SK-N-MC (cell line): ENCODE measurements at regions not wholly inside any gene's neighbourhood (a gene's known extent, or its start where the extent isn't known, plus 50 kb on each side); places are given as distances from the start of the nearest gene placed in this dataset.

ENCODE experiments used
- DNase-seq: peaks from one replicate; pipeline ENCODE4 v3.0.0-alpha.2; 2011; ENCODE audit warnings: low read depth, low spot score
- H3K27ac ChIP-seq: fragments of 200-600 bp; sonication (generic); 2 replicates; pipeline ENCODE4 v1.5.1; 2016; ENCODE audit warnings: mixed run types
- H3K36me3 ChIP-seq: fragments of 200-600 bp; sonication (generic); 2 replicates; pipeline ENCODE4 v1.6.1; 2017; ENCODE audit warnings: antibody characterized with exemption, low read length, mixed read lengths; ENCODE audit not compliant: insufficient read depth
- H3K4me3 ChIP-seq: fragments of 200-600 bp; sonication (generic); 2 replicates; pipeline ENCODE4 v1.5.1; 2016
- H3K9ac ChIP-seq: fragments of 200-600 bp; sonication (generic); 2 replicates; pipeline ENCODE4 v1.8.0; 2017; ENCODE audit warnings: mixed run types, mixed read lengths; ENCODE audit not compliant: insufficient read length
- H3K9me3 ChIP-seq: fragments of 200-600 bp; sonication (generic); 2 replicates; pipeline ENCODE4 v1.6.1; 2017; ENCODE audit warnings: low read depth, mild to moderate bottlenecking, antibody characterized with exemption, low read length, moderate library complexity, mixed read lengths
- EZH2 ChIP-seq: fragments of 200-600 bp; sonication (generic); IDR thresholded peaks from one replicate; pipeline ENCODE4 v1.6.1; 2017; ENCODE audit warnings: antibody characterized with exemption
- FOXP2 ChIP-seq: optimal IDR thresholded peaks from 2 replicates; pipeline ENCODE3; 2011; ENCODE audit warnings: mild to moderate bottlenecking, moderate library complexity; ENCODE audit not compliant: insufficient read depth; ENCODE audit errors: extremely low read length, control extremely low read depth
- POLR2AphosphoS5 ChIP-seq: IDR thresholded peaks from 2 replicates; pipeline ENCODE4 v1.6.1; 2012; ENCODE audit warnings: mild to moderate bottlenecking, low read depth, low read length, borderline replicate concordance

DNA sequence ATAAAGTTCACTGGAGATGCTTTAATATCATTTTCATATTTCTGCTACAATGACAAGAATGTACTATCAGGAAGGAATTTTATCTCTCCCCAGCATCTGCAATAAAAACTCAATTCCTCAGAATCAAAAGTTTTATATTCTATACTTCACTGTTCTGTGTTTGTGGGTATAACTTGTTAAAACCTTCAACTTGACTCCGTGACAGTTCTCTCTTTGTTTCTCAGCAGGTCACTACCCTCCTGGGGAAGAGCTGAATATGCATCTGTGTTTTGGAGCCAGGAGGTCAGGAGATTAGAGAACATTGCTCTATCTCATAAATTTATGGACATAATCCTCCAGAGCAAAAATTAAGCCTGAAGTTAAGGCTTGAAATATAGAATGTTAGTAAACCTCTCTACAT is 411.4 kb downstream of the TRIB2 start:
- H3K9me3 ChIP-seq, result no peaks in the 10 kb centered on the region
- H3K27ac ChIP-seq, result no peak overlapping the region

DNA sequence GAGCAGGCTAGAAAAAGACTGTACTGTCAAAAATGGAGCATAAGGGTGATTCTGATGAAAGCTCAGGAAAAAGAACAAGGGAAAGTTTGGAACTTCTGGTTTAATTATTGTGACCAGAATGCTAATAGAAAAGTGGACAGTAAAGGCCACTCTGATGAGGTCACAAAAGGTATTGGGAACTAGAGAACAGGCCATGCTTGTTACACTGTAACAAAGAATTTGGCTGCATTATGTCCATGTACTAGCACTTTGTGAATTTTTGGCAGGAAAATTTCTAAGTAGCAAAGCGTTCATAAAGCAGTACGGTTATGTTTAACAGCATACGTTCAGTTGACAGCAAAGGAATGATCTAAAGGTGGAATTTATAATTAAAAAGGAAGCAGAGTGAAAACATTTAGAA is 418.6 kb downstream of the TRIB2 start:
- H3K9me3 ChIP-seq, result no peaks in the 10 kb centered on the region
- H3K36me3 ChIP-seq, result no peaks in the 10 kb centered on the region
- H3K27ac ChIP-seq, result no peak overlapping the region
- TF ChIP-seq FOXP2 (no peak), POLR2AphosphoS5 (no peak), EZH2 (no peak)
- H3K4me3 ChIP-seq, result no peak overlapping the region
- H3K9ac ChIP-seq, result no peak overlapping the region
- DNase-seq, result no peak

More for the DNA sequence above, 411.4 kb downstream of the TRIB2 start:
- H3K9ac ChIP-seq, result no peak overlapping the region
- H3K36me3 ChIP-seq, result no peaks in the 10 kb centered on the region
- H3K4me3 ChIP-seq, result no peak overlapping the region
- no peak for DNase-seq
- TF ChIP-seq EZH2 (no peak), FOXP2 (no peak), POLR2AphosphoS5 (no peak)

DNA sequence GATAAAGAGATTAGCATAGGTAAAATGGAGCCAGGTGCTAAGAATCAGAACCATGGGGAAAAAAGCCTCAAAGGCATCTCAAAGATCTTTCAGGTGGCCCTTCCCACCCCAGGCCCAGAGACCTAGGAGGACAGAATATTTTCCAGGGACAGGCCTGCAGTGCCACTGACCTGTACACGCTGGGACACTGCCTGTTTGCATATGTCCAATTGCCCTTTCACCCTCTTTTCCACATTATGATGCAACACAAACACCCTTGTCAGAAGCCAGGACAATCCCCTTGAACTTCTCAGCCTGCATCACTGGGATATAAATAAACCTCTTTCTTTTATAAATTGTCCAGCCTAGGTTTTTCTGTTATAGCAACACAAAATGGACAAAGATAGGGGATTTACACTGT is 419.1 kb downstream of the TRIB2 start:
- DNase-seq, result no peak
- no peak overlapping the region for H3K9ac ChIP-seq
- TF ChIP-seq POLR2AphosphoS5 (no peak), EZH2 (no peak), FOXP2 (no peak)
- H3K36me3 ChIP-seq, result no peaks in the 10 kb centered on the region
- no peak overlapping the region for H3K4me3 ChIP-seq
- H3K27ac ChIP-seq, result no peak overlapping the region
- H3K9me3 ChIP-seq, result no peaks in the 10 kb centered on the region

DNA sequence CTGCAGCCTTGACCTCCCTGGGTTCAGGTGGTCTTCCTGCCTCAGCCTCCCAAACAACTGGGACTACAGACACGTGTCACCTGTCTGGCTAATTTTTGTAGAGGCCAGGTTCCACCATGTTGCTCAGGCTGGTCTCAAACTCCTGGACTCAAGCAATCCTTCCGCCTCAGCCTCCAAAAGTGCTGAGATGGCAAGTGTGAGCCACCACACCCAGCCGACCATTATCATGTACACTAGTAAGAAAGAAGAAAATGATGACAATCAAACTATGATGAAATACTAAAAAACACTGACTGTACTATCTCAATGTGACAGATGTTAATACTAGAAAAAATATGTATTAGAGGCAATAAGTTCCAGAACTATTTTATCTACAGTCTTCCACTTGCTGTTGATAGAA is 420.9 kb downstream of the TRIB2 start:
- H3K4me3 ChIP-seq, result no peak overlapping the region
- TF ChIP-seq FOXP2 (no peak), POLR2AphosphoS5 (no peak), EZH2 (no peak)

DNA sequence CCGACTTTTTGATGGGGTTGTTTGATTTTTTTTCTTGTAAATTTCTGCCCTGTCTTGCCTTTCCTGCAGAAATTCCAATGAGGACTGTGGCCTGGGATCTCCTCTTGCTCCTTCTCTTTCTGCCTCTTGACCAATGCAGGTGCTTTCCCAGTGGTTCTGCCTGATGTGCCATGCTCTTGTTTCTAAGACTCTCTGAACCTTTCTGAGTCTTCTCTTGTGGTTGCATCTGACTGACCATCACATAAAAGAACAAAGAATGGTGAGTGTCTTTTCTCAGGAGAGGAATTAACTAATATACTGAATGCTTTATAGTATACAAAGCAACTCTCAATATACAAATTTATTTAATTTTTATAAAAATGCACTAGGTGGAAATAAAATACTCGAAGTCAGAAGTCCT is 424.6 kb downstream of the TRIB2 start:
- TF ChIP-seq FOXP2, result no peak
- no peak for TF ChIP-seq POLR2AphosphoS5
- TF ChIP-seq EZH2, result no peak
- DNase-seq, result no peak
- no peak overlapping the region for H3K27ac ChIP-seq
- H3K4me3 ChIP-seq, result no peak overlapping the region
- H3K36me3 ChIP-seq, result no peaks in the 10 kb centered on the region
- H3K9me3 ChIP-seq, result no peaks in the 10 kb centered on the region
- H3K9ac ChIP-seq, result no peak overlapping the region

More for the DNA sequence above, 420.9 kb downstream of the TRIB2 start:
- Histone ChIP-seq H3K36me3 (no peaks in the 10 kb centered on the region), H3K9ac (no peak overlapping the region), H3K27ac (no peak overlapping the region), H3K9me3 (no peaks in the 10 kb centered on the region)
- DNase-seq, result no peak

DNA sequence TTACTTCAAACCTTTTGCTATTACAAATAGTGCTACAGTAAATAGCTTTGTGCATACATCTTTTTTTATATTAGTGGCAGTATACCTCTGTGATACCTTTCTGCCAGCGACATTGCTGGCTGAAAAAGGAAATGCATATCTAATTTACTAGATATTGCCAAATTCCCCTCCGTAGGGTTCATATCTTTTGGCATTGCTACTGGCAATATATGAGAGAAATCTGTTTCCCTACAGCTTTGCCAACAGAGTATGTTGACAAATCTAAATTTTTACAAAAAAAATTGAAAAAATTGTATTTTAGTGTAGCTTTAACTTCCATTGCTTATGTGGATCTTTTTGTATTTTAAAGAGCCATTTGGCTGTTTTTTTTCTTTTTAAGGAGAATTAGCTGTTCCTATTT is 426.7 kb downstream of the TRIB2 start:
- no peak for DNase-seq
- H3K4me3 ChIP-seq, result no peak overlapping the region
- H3K9ac ChIP-seq, result no peak overlapping the region
- H3K9me3 ChIP-seq, result no peaks in the 10 kb centered on the region
- TF ChIP-seq POLR2AphosphoS5, result no peak
- no peak for TF ChIP-seq EZH2
- TF ChIP-seq FOXP2, result no peak
- H3K27ac ChIP-seq, result no peak overlapping the region
- H3K36me3 ChIP-seq, result no peaks in the 10 kb centered on the region

DNA sequence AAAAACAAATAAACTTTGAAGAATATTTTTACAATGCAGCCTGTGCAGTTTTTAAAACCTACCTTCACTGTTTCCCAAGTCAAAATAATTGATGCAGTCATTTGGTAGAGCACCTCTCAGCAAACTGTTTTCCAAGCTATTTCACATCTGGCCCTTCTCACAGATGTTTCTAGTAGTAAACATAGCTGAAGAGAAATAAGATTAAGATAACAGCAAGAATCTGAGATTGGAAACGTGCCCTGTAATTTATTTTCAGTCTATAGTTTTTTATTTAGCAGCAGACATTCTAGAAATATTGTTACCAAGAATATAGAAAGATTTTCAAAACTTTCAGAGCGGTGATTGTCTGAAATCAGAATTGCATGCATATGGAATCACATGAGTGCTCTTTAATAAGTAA is 440.2 kb downstream of the TRIB2 start:
- no peaks in the 10 kb centered on the region for H3K36me3 ChIP-seq
- H3K9ac ChIP-seq, result no peak overlapping the region
- H3K27ac ChIP-seq, result no peak overlapping the region
- DNase-seq, result no peak
- H3K4me3 ChIP-seq, result no peak overlapping the region
- TF ChIP-seq EZH2 (no peak), POLR2AphosphoS5 (no peak), FOXP2 (no peak)
- no peaks in the 10 kb centered on the region for H3K9me3 ChIP-seq

DNA sequence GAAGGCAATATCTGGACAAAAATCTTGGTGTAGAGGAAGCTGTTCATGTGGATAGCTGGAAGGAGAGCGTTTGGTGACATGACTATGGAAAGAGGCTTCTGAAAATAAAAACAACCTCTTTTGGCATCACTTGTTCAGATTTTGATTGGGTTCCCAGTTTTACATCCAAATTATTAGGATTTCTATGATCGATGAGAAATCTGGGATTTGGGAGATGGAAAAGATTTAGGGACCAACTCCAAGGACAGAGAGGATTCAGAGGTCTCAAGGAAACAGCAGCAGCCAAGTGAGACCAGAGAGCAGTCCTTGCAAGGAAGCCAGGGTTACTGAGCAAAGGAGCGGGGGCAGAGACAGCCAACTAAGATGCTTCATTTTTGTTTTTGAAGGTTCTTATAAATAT is 441.7 kb downstream of the TRIB2 start:
- H3K36me3 ChIP-seq, result no peaks in the 10 kb centered on the region
- TF ChIP-seq FOXP2 (no peak), POLR2AphosphoS5 (no peak), EZH2 (no peak)
- H3K9ac ChIP-seq, result no peak overlapping the region
- H3K4me3 ChIP-seq, result no peak overlapping the region
- no peaks in the 10 kb centered on the region for H3K9me3 ChIP-seq
- H3K27ac ChIP-seq, result no peak overlapping the region
- DNase-seq, result no peak

DNA sequence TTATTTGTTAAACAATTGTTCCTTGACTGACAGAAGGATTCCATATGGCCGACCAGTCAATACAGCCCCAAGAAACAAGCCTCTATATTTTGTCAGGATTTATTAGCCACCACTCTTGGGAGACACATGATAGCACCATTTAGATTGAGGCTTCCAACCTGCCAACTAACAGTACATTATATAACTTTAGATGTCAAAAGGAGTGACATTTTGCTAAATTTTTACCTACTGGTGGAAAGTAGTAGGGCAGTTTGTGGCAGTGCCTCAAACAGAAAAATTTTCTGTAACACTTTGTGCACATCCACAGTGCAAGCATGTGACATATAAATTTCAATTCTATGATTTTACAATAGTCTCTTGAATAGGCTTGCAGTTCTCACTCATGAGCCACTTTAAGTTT is 464.0 kb downstream of the TRIB2 start:
- H3K27ac ChIP-seq, result no peak overlapping the region
- H3K36me3 ChIP-seq, result no peaks in the 10 kb centered on the region
- H3K4me3 ChIP-seq, result no peak overlapping the region
- H3K9me3 ChIP-seq, result no peaks in the 10 kb centered on the region
- no peak overlapping the region for H3K9ac ChIP-seq
- TF ChIP-seq EZH2 (no peak), FOXP2 (no peak), POLR2AphosphoS5 (no peak)
- DNase-seq, result no peak

DNA sequence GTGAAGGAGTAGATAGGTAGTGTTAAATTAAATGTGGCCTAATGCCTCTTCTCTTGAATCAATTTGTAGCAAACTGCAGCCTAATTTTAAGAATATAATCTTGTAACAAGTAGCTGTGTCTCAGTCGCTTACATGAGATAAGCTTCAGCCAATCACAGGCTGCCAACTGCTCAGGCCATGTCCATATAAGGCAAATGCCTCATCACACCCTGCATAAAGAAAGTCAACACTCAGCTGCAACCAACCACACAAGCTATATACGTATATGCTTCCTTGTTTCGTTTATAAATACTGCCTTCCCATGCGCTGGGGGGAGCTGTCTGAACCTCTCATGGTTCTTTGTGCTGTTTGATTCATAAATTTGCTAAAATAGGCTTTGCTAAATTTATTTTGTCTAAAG is 476.3 kb downstream of the TRIB2 start:
- H3K4me3 ChIP-seq, result 0 out of 2 replicates have a peak overlapping the region, but pooled peaks have one; percentile 10
- TF ChIP-seq FOXP2, result no peak
- no peak for TF ChIP-seq EZH2
- no peak for TF ChIP-seq POLR2AphosphoS5
- DNase-seq, result no peak
- H3K36me3 ChIP-seq, result no peaks in the 10 kb centered on the region
- no peak overlapping the region for H3K27ac ChIP-seq
- no peaks in the 10 kb centered on the region for H3K9me3 ChIP-seq
- no peak overlapping the region for H3K9ac ChIP-seq
